ENCODE measurements at regions not wholly inside any gene's neighbourhood (a gene's known extent, or its start where the extent isn't known, plus 50 kb on each side); places are given as distances from the start of the nearest gene placed in this dataset.
"Not testable (repeated sequence)": the region's sequence is repeated elsewhere in the genome, so short reads cannot be mapped to it uniquely, and the experiment has no call there.

DNA sequence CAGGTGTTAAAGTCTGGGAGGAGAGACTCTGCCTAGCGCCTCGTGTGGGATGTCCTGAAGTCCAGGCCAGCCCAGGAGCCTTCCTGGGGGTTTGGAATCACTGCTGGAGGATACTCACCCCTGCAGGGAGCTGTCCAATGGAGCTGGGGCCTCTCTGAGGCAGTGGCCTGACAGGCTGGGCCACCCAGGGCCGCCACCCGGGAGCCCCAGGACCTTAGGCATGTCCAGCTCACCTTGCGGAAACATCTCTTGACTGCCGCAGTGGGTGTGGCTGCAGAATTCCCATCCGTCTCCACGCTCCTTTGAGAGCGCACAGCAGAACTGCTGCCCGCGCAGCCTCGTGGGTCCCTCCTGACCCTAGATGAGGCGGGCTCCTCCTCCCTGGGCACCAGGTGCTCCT lies 214.0 kb upstream of the SGCG start:
- H4K8ac ChIP-seq (ENCODE audit: extremely low read depth, insufficient read depth, low read length); H2BK15ac ChIP-seq (ENCODE audit: low read length); H3K79me1 ChIP-seq (ENCODE audit: low read depth, low read length); H3K4me3 ChIP-seq (ENCODE audit: extremely low read depth in 1 of 4, insufficient read depth in 2 of 4, low read depth in 3 of 4, low read length in 4 of 4); H2BK20ac ChIP-seq (ENCODE audit: low read length); H3K27ac ChIP-seq (ENCODE audit: low read depth, low read length); H2BK5ac ChIP-seq (ENCODE audit: low read depth, low read length); H3K14ac ChIP-seq (ENCODE audit: insufficient read length); H3K23ac ChIP-seq (ENCODE audit: insufficient read length); H3K23me2 ChIP-seq (ENCODE audit: low read depth, low read length); H3K9me3 ChIP-seq (ENCODE audit: insufficient read depth in 2 of 2, low read depth in 1 of 2, low read length in 1 of 2); H2BK120ac ChIP-seq (replicated peaks; ENCODE audit: low read depth, low read length); H4K91ac ChIP-seq (replicated peaks; ENCODE audit: insufficient read length, low read length); H3K18ac ChIP-seq (ENCODE audit: extremely low read depth, low read length); H3K4me2 ChIP-seq (ENCODE audit: insufficient read depth in 1 of 2, low read depth in 2 of 2, low read length in 2 of 2); POLR2A ChIA-PET (ENCODE audit: partially characterized antibody); DNase-seq (ENCODE audit: low read depth in 1 of 2, low spot score in 2 of 2); H3K4me1 ChIP-seq (replicated peaks in 1 of 4; ENCODE audit: control insufficient read depth in 3 of 4, insufficient read depth in 4 of 4, low read length in 3 of 4); H3K79me2 ChIP-seq (ENCODE audit: control insufficient read depth in 1 of 2, insufficient read depth in 2 of 2, low read length in 2 of 2); H2AK5ac ChIP-seq (ENCODE audit: low read depth, low read length); H3K56ac ChIP-seq (replicated peaks; ENCODE audit: insufficient read length, low read depth, low read length); H2BK12ac ChIP-seq (ENCODE audit: low read depth, low read length); H4K20me1 ChIP-seq (replicated peaks in 1 of 2; ENCODE audit: control insufficient read depth in 1 of 2, insufficient read depth in 2 of 2, low read length in 2 of 2); H2AFZ ChIP-seq (ENCODE audit: low read length); H3K9ac ChIP-seq (replicated peaks in 1 of 4; ENCODE audit: extremely low read depth in 1 of 4, low read depth in 3 of 4, low read length in 3 of 4); H3K27me3 ChIP-seq (replicated peaks in 1 of 4; ENCODE audit: control insufficient read depth in 3 of 4, extremely low read depth in 1 of 4, insufficient read depth in 3 of 4, low read length in 3 of 4); H3K4ac ChIP-seq (replicated peaks; ENCODE audit: insufficient read length, low read depth, low read length); H3K36me3 ChIP-seq (ENCODE audit: control insufficient read depth in 2 of 4, insufficient read depth in 4 of 4, low read length in 3 of 4); H4K5ac ChIP-seq (ENCODE audit: insufficient read length, low read depth, low read length); FAIRE-seq: not testable (repeated sequence)
- CTCF ChIA-PET (ENCODE audit: partially characterized antibody): interaction anchor here (1.4 kb wide), 1 partner anchor 53 kb away, joined by 4 read pairs; no protein-coding TSS in a partner anchor
- WGBS, 2 experiments (ENCODE audit: extremely low coverage in 1 of 2, insufficient coverage in 1 of 2, insufficient read length in 1 of 2, insufficient replicate concordance in 2 of 2, low coverage in 1 of 2, low lambda C conversion rate in 2 of 2, missing lambda C conversion rate in 1 of 2): 84% methylated on average over 9 of the region's 13 CpGs; no CpG with 5 or more reads in 1 of the 2 experiments
